ENCODE measurements at regions not wholly inside any gene's neighbourhood (a gene's known extent, or its start where the extent isn't known, plus 50 kb on each side); places are given as distances from the start of the nearest gene placed in this dataset.
"Not testable (repeated sequence)": the region's sequence is repeated elsewhere in the genome, so short reads cannot be mapped to it uniquely, and the experiment has no call there.

DNA sequence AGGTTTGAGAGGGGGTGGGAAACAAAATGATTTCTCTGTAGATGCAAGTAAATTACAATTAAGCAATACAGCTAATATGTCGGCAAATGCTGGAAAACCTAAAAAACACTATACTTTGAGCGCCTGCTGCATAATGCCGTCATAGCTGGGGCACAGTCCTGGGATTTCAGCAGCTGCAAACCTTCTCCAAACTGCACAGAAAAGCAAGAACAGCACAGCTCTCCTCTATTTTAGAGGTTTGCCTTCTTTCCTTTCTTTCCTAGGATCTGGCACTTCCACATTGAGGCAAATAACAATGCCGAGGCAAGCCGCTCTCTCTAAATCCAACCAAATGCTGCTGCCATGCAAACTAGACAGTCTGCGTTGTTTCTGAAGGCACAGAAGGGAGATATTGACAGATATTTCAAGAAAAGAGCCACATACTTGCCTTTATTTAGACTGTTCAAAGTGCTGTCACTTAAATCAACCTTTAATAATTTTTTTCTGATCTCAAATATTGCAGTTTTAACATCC, 287.1 kb upstream of the G2E3 start:
- DNase-seq: no peak

DNA sequence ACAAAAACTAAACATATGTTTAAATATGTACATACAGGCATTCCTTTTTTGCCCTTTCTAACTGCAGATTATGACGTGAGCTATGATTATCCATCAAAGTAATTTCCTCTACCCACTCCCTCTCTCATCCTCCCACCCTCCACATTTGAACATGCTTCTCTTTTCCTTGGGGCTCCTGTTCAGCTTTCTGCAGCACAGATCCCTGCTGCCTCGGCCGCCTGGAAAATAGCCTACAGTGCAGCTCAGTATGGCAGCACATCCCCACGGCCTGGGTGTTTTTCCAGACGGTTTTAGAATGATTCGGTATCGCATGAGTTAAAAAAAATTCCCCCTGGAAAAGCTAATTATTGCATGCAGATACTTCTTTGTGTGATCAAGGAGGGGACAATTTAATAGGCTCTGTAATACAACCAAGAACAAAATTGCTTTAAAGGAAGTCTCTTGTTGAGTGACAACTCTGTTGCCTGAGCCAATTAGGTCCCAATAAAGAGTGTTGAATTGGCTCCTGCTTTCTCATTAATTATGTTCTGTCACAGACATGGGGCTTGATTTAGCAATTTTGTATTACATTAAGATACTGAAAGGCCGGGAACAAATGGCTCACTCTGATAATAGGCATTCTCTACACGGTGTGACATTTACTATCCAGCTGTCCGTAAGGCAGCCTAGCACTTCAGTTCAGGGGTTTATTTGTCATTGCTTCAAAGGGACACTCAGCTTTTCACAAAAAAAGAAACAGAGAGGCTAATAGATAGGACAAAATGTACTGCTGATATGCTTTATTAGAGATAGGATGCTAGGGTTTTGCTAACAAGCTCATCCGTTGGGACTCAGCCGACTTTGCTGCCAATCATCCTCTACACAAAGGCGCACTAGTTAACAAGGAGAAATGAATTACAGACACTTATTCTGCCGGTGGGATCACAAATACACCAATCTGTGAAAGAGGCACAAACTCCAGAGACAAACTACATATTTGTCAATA, 285.8 kb upstream of the G2E3 start:
- DNase-seq: no peak

DNA sequence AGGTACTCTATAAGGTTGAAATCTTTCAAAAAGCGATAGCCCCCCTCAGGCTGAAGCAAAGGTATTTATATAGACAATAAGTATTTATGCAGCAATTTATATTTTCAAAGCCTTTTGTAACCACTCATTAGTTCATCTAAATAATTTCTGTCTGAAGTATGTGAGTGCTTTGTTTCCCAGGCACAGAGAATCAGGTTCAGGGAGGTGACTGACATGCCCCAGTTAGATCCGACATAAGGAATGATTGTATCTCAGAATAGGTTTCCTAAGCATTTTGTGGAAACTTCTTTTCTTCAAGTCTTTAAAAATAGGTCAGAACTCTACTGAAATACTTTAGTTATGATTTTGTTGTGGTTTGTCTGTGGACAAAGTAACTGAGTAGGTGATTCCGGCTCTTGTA, 283.4 kb upstream of the G2E3 start:
- DNase-seq: no peak

DNA sequence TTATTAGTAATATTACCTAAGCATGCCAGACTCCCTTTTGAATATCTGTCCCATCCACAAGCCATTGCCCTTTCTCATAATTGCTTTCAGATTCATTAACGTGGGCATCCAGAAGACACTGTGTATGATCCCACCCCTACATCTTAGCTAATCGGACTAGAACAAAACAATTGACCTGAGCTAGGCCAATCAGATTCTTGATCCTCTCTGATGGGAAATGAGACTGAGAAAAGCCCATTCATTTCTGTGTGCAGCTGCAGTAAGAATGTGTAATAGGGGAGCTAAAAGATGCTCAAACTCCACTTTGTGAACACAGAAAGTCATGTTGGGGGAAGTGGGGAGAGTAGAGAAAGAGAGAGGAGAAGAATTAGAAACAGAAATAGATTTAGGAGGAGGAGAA, 281.7 kb upstream of the G2E3 start:
- DNase-seq: no peak

DNA sequence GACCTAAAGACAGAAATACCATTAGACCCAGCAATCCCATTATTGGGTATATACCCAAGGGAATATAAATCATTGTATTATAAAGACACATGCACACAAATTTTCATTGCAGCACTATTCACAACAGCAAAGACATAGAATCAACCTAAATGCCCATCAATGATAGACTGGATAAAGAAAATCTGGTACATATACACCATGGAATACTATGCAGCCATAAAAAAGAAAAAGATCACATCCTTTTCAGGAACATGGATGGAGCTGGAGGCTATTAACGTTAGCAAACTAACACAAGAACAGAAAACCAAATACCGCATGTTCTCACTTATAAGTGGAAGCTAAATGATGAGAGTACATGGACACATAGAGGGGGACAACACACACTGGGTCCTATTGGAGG, 280.1 kb upstream of the G2E3 start:
- not testable (repeated sequence) for DNase-seq

DNA sequence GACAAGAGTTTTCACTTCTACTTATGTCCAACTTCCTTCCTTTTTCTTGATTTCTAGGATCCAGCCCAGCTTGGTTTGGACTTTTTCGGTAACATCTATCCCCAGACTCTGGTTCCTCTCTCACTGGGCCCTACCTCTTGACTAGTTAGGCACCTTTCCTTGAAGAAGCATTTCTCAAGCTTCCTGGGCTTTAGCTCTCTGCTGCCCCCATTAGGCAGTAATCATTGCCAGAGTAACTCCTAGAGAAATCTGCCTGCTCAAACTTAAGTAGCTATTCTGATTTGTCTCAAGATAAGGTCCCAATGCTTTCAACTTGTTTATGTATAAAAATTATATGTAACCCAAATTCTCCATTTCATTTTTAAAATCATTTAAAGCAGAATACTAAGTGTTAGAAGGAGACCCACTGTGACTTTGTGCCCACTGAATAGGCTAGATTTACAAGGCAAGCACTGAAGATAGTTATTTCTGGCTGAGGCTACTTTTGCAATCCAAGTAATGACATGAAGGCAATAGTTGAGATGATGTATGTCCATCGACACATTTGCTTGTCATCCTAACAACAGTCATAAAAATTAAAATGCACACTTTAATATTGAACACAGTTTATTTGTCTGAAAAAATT, 275.0 kb upstream of the G2E3 start:
- DNase-seq: no peak

DNA sequence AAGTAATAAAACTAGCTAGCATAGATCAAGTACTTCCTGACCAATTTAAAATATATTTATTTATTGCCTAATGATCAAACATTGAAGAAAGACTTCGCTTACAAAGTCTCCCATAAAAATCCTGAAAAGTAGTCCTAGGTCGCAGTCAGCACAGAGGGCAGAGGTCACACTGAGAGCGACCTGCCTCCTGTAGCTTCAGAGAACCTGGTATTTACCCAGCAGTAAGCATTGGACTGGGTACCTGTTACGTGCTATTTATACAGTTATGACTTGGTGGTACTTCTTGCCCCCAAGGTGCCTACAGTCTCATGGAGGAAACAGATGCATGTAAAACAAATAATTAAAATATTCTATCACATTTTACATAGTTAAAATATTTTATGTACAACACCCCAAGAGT, 274.1 kb upstream of the G2E3 start:
- no peak for DNase-seq

DNA sequence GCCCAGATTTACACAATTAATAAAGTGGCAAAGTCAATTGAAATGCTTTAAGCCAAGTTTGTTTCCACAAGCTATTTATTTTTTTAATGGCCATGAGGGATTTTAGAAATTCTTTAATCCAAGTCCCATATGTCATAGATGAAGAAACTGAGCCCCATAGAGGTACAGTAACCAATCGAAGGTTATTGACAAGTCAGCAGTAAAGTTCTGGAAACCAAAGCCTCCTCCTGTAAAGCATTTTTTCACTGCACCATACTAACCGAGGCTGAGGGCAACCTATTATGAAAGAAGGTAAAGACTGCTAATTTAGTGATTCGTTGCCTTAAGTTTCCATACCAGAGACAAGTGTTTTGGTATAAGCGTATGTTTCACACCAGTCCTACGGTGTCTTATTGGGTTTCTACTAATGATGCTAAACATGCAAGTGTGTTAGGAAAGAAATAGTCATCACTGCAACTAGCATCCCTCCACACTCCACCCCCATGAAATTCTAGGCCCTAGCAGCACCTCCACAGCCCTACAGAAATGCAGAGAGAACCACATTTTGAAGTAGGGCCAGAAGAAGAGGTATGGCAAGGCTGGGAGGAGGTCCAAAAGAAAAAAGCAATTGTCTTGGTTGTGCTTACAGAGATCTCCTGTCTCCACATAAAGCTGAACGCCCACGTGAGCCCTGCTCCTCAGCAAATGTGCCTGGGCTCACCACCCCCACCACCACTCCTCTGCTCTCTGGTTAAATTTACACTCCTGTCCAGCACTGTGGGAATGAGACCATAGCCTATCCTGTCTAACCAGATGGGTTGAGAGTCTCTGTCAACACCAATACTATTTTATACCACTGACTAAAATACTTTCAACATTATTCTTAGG, 271.1 kb upstream of the G2E3 start:
- no peak for DNase-seq

DNA sequence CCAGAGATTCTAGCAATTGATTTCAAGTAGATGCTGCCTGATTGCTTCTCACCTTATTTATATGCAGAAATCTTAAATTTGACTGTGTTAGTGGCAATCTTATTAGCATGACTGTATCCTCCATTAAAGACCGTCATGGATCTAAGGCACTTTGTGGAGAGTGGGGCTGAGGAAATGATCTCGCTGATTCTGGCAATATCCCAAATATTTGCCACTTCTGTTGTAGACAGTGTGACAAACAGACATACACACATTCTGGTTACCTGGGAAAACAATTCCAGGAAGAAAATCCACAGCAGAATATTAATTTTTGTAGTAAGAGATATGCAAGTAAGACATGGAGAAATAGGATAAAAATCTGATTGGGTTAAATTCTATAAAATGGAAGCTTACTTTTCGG, 269.0 kb upstream of the G2E3 start:
- no peak for DNase-seq

DNA sequence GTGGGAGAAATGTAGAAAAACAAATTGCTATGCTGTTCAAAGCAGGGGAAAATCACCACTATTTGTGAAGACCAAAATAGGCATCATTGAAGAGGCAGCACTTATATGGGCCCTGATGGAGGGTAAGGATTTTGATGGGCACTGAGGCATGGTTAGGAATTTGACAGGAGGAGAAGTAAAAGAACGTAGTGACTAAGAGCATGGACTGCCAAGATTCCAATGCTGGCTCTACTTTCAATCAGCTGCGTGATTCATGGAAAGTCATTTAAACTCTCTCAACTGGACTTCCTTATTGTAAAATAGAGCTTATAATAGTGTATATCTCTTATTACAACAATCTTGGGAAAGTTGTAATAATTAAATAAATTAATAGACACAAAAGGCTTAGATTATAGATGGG, 267.7 kb upstream of the G2E3 start:
- no peak for DNase-seq

DNA sequence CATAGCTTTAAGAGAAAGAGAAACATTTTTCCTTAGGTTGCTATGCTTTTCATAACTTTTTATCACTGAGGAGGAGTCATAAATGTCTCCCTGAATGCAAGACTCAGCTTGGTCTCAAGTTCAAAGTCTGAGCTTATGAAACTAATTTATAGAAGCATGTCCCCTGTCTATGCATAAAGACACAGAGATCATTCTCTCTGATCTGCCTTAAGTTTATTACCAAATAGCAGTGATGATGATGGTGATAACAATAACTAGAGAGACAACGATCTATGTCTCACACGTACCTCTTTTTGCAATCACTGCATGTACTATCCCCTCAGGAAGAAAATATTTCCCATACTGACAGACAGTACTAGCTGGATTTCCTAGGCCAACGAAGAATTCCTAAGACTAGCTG, 266.4 kb upstream of the G2E3 start:
- DNase-seq: no peak

DNA sequence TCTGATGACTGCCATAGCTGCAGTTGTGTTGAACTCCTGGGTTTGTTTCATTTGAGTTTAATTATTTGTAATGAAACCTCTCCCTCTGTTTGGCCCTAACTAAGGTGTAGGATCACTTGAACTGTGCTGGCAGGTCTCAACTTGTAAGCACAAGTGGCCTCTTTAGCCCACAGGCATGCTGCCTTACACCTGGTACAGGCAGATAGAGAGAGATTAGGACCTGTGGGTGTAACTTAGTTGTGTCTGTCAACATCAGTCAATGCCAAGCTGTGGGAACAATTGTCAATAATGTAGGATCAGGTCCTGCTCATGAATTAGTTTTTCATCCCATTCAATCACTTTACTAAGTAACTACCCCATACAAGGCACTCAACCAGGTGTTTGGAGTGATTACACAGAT, 263.0 kb upstream of the G2E3 start:
- DNase-seq: no peak

DNA sequence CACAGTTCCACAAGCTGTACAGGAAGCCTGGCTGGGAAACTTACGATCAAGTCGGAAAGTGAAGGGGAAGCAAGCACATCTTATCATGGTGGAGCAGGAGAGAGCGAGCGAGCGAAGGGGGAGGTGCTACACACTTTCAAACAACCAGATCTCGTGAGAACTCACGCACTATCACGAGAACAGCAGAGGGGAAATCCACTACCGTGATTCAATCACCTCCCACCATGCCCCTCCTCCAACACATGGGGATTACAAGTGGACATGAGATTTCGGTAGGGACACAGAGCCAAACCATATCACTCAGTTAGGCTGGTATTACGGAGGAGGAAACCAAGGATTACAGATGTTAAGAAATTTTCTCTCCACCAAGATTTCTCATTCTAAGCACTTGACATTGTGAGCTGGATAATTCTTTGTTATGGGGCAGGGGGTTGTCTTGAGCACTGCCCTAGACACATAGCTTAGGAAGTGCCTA, 262.0 kb upstream of the G2E3 start:
- no peak for DNase-seq

DNA sequence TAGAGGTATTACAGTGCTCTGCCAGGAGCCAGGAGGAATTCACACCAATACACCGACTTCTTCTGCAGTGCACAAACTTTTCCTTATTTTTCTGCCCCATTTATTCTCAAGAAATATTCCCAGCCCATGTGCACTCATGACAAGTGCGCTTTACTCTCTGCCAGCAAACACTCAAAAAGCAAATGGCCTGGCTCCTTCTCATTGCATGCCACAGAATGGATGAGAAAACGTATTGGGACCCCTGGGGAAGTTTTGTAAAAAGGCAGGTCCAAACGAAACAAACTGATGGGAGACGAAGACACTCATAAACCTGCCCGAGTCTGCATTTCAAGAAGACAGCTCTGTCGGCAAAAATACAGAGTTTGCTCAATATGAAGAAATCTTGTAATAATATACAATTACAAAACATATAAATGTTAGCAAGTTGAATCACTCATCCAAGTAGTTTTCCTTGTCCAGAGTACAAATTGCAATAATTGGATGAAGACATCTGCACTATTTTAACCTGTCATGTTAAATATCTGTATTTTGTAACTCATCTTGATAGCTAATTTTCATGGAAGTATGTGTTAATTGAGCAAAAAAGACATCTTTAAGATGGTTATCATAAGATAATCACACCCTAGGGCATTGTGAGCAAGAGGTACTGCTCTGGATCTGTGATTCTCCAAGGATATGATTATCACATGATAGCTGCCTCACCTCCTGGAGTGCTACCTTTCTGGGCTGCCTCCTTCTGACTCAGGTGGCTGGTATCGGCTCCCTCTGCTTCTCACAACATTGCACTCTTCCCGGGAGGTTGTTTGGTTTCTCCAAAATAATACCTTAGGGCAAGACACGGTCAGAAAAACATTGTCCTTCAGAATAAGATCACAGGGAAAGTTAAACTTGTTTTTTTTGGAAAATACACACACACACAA, 260.8 kb upstream of the G2E3 start:
- DNase-seq: no peak

DNA sequence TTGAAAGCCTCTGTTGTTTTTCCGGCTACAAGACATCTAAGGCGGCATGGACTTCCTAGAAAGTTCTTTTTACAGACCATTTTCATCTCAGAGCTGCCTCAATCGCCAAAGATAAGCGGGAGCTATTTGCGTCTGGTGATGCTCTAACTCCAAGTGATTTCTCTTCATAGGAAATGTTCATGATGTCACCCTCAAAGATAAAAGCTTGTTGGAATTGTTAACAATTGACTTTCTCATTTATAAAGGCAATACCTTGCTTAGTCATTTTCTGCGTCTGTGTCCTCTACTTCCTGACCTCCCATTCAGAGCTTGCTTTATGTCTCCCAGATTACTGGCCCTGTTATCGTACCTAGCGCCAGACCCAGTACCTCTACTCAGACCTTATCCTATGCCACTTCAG, 259.0 kb upstream of the G2E3 start:
- no peak for DNase-seq

DNA sequence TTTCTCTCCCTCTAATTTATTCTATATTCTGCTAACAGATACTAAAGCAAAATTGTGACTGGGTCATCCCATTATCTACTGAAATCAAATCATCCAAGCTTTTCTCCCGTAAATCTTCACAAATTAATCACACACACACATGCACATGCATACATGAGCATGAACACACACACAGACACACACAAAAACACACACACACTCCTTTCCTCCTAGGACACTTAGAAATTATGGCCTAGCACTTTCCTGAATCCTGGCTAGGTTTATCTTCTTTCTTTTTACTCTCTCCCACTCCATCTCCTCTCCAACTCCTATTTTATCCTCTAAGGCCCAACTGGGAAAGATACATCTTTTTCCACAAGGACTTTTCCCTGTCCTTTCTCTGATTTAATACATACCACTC, 255.6 kb upstream of the G2E3 start:
- DNase-seq: no peak

DNA sequence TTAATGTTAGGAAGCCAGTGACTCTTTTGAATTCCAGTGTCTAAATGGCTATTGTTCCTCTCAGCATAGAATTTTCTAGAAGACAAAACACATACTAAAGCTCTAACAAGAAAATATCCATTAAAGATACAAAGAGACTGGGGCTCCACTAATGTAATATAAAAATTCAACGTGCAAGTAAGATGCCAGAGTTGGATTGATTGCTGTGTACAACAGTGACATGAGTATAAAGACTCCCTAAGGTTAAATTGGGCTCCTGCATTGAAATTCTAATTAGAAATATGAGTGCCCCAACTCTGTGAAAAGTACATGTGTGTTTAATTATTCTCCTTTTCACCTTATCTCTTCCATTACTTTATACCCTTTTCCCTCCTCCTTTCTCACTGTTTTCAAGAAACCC, 253.6 kb upstream of the G2E3 start:
- DNase-seq: no peak

DNA sequence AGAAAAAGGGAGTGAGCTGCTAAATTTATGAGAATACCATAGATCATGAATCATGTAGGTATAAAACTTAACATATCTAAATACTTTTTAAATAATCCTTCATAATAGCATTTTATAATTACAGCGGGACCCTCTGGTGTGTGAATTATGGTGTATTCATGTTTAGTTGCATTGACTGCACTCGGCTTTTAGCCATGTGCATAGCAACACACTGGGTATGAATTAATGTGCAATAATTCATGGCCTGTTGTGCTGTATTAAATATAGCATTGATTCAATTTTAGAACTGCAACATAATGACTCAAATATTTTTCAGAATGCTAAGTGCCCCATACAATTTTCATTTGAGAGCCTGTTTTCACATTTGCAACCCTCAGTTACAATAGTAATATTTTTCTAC, 249.6 kb upstream of the G2E3 start:
- no peak for DNase-seq

DNA sequence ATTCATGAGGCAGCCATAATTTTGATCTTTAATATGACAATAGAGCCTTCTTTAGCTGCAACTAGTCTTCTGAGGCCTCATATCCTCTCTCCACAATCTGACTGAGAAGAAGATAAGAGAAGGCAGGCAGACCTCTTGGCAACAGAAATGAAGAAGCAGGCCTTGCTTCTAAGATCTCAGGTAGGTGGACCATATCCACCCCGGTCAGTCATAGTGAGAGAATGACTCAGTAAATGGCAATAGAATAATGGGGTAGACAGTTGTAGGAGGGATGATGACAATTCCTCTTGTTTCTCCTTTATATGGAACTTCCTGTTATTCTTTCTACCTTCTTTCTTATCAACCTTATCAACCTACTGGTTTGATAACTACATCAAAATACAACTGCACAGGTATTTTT, 246.7 kb upstream of the G2E3 start:
- DNase-seq: no peak

DNA sequence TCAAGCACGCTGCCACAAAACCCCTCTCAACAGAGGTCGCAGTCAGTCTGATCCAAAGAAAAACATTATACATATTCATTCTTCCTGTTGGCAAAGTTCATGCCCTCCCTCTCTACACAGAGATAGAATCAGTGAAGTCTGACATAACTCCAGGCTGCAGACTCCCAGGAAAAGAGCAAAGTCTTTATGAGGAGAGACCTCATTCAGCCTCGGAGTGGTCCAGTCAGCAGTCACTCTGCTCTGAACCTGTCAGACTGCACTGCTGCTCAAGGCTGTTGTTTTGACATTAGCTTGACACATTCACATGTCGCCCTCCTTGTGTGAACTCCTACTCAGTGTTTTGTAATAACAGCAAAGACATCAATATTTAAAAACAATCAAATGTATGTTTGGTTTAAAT, 241.2 kb upstream of the G2E3 start:
- DNase-seq: no peak

DNA sequence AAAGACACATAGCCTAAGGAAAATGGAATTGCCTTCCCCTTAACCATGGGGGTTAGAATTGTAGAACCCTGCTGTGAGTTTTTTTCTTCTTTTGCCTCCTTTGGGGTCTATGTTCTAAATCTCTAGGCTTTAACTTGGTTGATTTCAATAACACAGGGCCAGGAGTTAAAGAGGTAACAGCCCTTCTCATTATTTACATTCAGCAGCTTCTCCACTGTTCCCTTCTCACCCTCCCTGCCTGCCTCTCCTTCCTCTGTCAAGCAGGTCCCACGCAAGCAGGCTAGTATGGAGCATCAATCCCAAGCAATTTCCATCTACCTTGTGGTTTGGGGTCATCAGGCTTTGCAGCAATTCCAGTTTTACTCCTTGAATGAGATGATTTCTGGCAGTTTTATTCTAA, 236.1 kb upstream of the G2E3 start:
- DNase-seq: no peak

DNA sequence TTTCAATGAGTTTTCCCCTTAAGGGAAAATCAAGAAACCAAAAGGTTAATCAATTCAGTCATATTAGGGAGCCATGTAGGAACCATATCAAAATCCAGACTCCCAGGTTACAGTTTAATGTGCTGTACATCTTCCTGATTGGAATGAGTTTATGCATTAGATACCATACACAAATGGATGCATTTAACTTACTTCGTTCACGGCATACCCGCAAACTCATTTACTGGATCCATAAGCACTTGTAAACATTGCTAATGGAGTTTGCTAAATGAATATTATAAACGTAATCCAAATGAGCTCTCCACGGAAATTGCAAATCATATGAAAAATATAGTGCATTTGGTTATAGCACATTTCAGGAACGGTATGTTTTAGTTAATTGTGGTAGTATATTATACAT, 228.9 kb upstream of the G2E3 start:
- no peak for DNase-seq

Measured in activated CD4-positive, alpha-beta T cell treated with anti-CD3 and anti-CD28 coated beads, Interleukin-2, amount 50 U/mL, for 1 hour (primary cell).